GM12878 (cell line): ENCODE measurements at regions not wholly inside any gene's neighbourhood (a gene's known extent, or its start where the extent isn't known, plus 50 kb on each side); places are given as distances from the start of the nearest gene placed in this dataset.

Experiments
- ATAC-seq: fragments of 200-7000 bp; cut with Tn5 transposase; 3 replicates; pipeline ENCODE4 v1.9.1; 2020; ENCODE audit warnings: mild to moderate bottlenecking, moderate library complexity
- BruUV-seq: library from RNA; stranded (reverse); fragments of 400-500 nt; replicated peaks from 2 replicates; lab custom pipeline; 2021; lab: Mats Ljungman, UMichigan
- CTCF ChIA-PET: fragments of 300-600 bp; sonication (Branson Sonifier 250); formaldehyde crosslinking; extraction: SDS; loops from one replicate; lab custom pipeline; 2021; ENCODE audit warnings: inconsistent platforms; lab: Yijun Ruan, JAX
- POLR2A ChIA-PET: fragments of 350-600 bp; formaldehyde crosslinking; extraction: SDS; loops from one replicate; lab custom pipeline; 2021; ENCODE audit warnings: inconsistent platforms; lab: Charles Lee
- RAD21 ChIA-PET: fragments of 300-600 bp; sonication (Branson Sonifier 250); formaldehyde crosslinking; loops from one replicate; lab custom pipeline; 2023; ENCODE audit warnings: antibody characterized with exemption; ENCODE audit not compliant: unreplicated experiment; lab: Charles Lee
- SMC1A ChIA-PET: fragments of 300-600 bp; sonication (Branson Sonifier 250); formaldehyde crosslinking; loops from one replicate; lab custom pipeline; 2023; ENCODE audit not compliant: unreplicated experiment, uncharacterized antibody; lab: Charles Lee
- DNase-seq: peaks from one replicate; pipeline ENCODE4 v3.0.0-alpha.2; 2011; ENCODE audit warnings: low read depth, low spot score
- FAIRE-seq: peaks from 3 replicates; lab custom pipeline; 2011; peaks lifted over from hg19 to GRCh38; lab: Jason Lieb, UNC
- H2AFZ ChIP-seq: 2 replicates; pipeline ENCODE4 v1.6.0; 2011; ENCODE audit warnings: low read depth, low read length, control low read depth; ENCODE audit not compliant: control insufficient read depth
- H3K27ac ChIP-seq: 2 replicates; pipeline ENCODE4 v1.5.1; 2011; ENCODE audit warnings: control low read depth; ENCODE audit not compliant: control insufficient read depth, insufficient read depth
- H3K27me3 ChIP-seq, 2 experiments: replicated peaks in 1 of 2; 2 replicates each; pipeline versions ENCODE4 v1.6.0 to v1.6.1; 2011; ENCODE audit warnings: low read length in 1 of 2; ENCODE audit not compliant: control insufficient read depth in 2 of 2, insufficient read depth in 2 of 2
- H3K36me3 ChIP-seq, 2 experiments: 2 replicates each; pipeline ENCODE4 v1.5.1; 2011; ENCODE audit warnings: low read length in 1 of 2; ENCODE audit not compliant: control insufficient read depth in 2 of 2, insufficient read depth in 2 of 2
- H3K4me1 ChIP-seq: 2 replicates; pipeline ENCODE4 v1.6.1; 2011; ENCODE audit warnings: mild to moderate bottlenecking, low read length, moderate library complexity, mixed read lengths; ENCODE audit not compliant: control insufficient read depth, insufficient read depth
- H3K4me2 ChIP-seq: 2 replicates; pipeline ENCODE4 v1.6.0; 2011; ENCODE audit warnings: control low read depth; ENCODE audit not compliant: control insufficient read depth, insufficient read depth
- H3K4me3 ChIP-seq: fragments of 200-600 bp; sonication (generic); 2 replicates; pipeline ENCODE4 v1.5.1; 2016
- H3K79me2 ChIP-seq: 2 replicates; pipeline ENCODE4 v1.6.0; 2011; ENCODE audit warnings: low read length; ENCODE audit not compliant: control insufficient read depth, insufficient read depth
- H3K9ac ChIP-seq: 2 replicates; pipeline ENCODE4 v1.8.0; 2011; ENCODE audit warnings: low read length, control low read depth, mixed read lengths; ENCODE audit not compliant: control insufficient read depth, insufficient read depth
- H3K9me3 ChIP-seq: replicated peaks from 3 replicates; pipeline ENCODE4 v1.5.1; 2011; ENCODE audit warnings: mild to moderate bottlenecking, low read length; ENCODE audit not compliant: control insufficient read depth, insufficient read depth
- H4K20me1 ChIP-seq: 2 replicates; pipeline ENCODE4 v1.6.0; 2011; ENCODE audit not compliant: control insufficient read depth, insufficient read depth
- BACH1 ChIP-seq: fragments of 450-650 bp; IDR thresholded peaks from 2 replicates; pipeline ENCODE4 v1.6.1; 2017; ENCODE audit warnings: mild to moderate bottlenecking, borderline replicate concordance
- CHD1 ChIP-seq: IDR thresholded peaks from 2 replicates; pipeline ENCODE4 v1.6.1; 2012; ENCODE audit warnings: low read depth, low read length, improper control_type of control experiment
- CHD4 ChIP-seq: fragments of 200-600 bp; sonication (generic); IDR thresholded peaks from 2 replicates; pipeline ENCODE4 v1.6.1; 2016; ENCODE audit warnings: mild to moderate bottlenecking
- EP300 ChIP-seq, 2 experiments: fragments of 150-350 bp in 1 of 2; IDR thresholded peaks; 2 replicates each; pipeline ENCODE4 v1.6.1; 2011 to 2012; ENCODE audit warnings: low read depth in 2 of 2, low read length in 2 of 2, borderline replicate concordance in 1 of 2, improper control_type of control experiment in 1 of 2, inconsistent platforms in 1 of 2; ENCODE audit not compliant: control insufficient read depth in 1 of 2
- GABPA ChIP-seq: IDR thresholded peaks from 2 replicates; pipeline ENCODE4 v1.6.1; 2014; ENCODE audit warnings: antibody characterized with exemption, low read depth, mild to moderate bottlenecking, inconsistent platforms
- IRF4 ChIP-seq: IDR thresholded peaks from 2 replicates; pipeline ENCODE4 v1.6.1; 2011; ENCODE audit warnings: low read depth, low read length
- IRF5 ChIP-seq: fragments of 450-650 bp; IDR thresholded peaks from 2 replicates; pipeline ENCODE4 v1.6.1; 2017; ENCODE audit warnings: borderline replicate concordance
- KAT2A ChIP-seq: conservative IDR thresholded peaks from 2 replicates; pipeline ENCODE4 v1.6.1; 2011; ENCODE audit warnings: low read depth, low read length; ENCODE audit not compliant: control insufficient read depth
- KDM1A ChIP-seq: fragments of 200-600 bp; sonication (generic); IDR thresholded peaks from 2 replicates; pipeline ENCODE4 v1.6.1; 2016; ENCODE audit warnings: borderline replicate concordance
- MLLT1 ChIP-seq: fragments of 450-650 bp; IDR thresholded peaks from 2 replicates; pipeline ENCODE4 v1.6.1; 2016; ENCODE audit warnings: mild to moderate bottlenecking
- MTA3 ChIP-seq: IDR thresholded peaks from 2 replicates; pipeline ENCODE4 v1.6.1; 2012; ENCODE audit warnings: low read length, inconsistent platforms, borderline replicate concordance
- PAX5 ChIP-seq: IDR thresholded peaks from 2 replicates; pipeline ENCODE4 v1.6.1; 2011; ENCODE audit warnings: low read depth, low read length, borderline replicate concordance
- PML ChIP-seq: IDR thresholded peaks from 2 replicates; pipeline ENCODE4 v1.6.1; 2012; ENCODE audit warnings: low read length, inconsistent platforms
- POU2F2 ChIP-seq: IDR thresholded peaks from 3 replicates; pipeline ENCODE4 v1.6.1; 2011; ENCODE audit warnings: low read depth, mild to moderate bottlenecking, low read length, borderline replicate concordance
- RAD21 ChIP-seq: IDR thresholded peaks from 2 replicates; pipeline ENCODE4 v1.6.1; 2011; ENCODE audit warnings: mild to moderate bottlenecking, low read depth, low read length, moderate library complexity; ENCODE audit not compliant: insufficient read depth
- SIN3A ChIP-seq: IDR thresholded peaks from 2 replicates; pipeline ENCODE4 v1.6.1; 2012; ENCODE audit warnings: low read depth, low read length, improper control_type of control experiment
- SPI1 ChIP-seq: IDR thresholded peaks from 2 replicates; pipeline ENCODE4 v1.6.1; 2011; ENCODE audit warnings: low read depth, mild to moderate bottlenecking, low read length, moderate library complexity, borderline replicate concordance; ENCODE audit not compliant: insufficient read depth
- TCF3 ChIP-seq: IDR thresholded peaks from 2 replicates; pipeline ENCODE4 v1.6.1; 2012; ENCODE audit warnings: low read depth, mild to moderate bottlenecking, low read length, borderline replicate concordance; ENCODE audit not compliant: insufficient read depth
- ZBED1 ChIP-seq: IDR thresholded peaks from 2 replicates; pipeline ENCODE4 v1.6.1; 2016; ENCODE audit warnings: borderline replicate concordance
- WGBS: methylation state at CpG from one replicate; pipeline ENCODE4 v1.1.6; 2016; ENCODE audit warnings: low lambda C conversion rate; ENCODE audit not compliant: insufficient replicate concordance, insufficient coverage; ENCODE audit errors: missing lambda C conversion rate; 5-methylcytosine and 5-hydroxymethylcytosine counted together
- in situ Hi-C: fragments of 300-500 bp; cut with MboI; formaldehyde crosslinking; loops from 9 replicates; pipeline ENCODE4 v1.14.3; 2018; ENCODE audit warnings: mixed read lengths
- intact Hi-C: fragments of 100-400 bp; cut with micrococcal nuclease; formaldehyde crosslinking; loops from one replicate; pipeline ENCODE4 v1.14.2; 2022; ENCODE audit not compliant: unreplicated experiment

DNA sequence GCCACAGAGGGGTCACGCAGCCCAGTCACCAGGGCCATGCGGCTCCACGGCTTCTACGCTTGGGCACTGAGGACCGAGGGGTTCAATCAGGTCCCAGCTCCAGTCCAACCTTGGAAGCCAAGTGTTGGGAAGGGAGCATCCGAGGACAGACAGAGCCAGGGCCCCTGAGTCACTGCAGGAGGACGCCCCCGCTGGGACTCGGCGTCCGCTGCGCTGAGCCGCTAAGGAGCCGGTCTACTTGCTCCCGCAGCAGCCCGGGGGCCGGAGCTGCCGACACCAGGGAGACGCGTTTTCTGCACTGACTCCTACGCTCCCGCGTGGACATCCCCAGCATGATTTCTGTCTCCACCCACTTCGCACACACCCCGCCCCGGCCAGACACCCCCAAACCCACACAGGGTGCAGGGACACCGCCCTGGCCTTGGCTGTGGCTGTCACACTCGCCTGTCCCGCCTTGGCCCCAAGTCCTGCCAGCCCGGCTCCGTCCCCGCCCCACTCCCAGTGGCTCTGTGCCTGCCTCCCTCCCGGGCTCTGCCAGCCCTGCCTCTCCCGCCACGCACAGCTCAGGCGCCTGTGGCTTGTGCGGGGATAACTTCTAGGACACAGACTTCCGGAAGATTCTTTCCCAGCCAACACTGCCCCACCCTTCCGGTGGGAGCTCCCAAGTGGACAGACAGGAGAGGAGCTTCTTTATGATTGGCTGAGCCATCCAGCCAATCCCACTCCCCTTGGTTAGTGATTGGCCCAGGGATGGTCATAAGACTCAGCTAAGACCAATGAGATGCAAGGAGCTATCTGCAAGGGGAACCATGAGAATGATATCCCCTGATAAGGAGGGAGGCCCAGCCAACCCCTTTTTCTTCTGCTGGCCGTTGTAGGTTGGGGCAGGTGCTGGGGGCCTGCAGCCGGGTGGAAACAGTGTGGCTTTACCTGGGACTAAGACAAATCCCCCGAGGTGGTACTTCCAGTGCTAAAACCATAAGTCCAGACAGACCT lies 118.9 kb upstream of the SFSWAP start (continued):
- TF ChIP-seq MLLT1 (no peak), POU2F2 (no peak), IRF5 (no peak)
- TF ChIP-seq, all 136 proteins: peak for 0

DNA sequence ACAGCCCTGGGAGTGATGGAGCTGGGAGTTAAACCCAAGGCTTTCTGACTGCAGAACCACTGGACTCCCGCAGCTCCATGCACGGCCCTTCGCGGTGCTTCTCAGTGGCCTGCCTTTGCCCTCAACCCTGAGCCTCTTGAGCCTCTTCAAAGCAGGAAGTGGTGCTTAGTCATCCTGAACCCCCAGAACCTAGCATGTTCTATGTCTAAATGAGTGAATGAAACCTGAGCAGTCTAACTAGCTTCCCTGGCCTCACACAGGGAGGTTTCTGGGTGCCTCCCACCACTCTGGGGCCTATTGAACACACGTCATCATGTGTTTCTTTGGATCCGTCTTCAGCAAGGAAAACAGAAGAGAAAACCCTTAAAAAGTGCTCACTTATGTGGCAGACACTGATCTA lies 117.9 kb upstream of the SFSWAP start:
- peaks cover 19% of the 10 kb centered on the region for H3K4me1 ChIP-seq
- TF ChIP-seq PML (no peak), SPI1 (peak; percentile 54), CHD4 (no peak), ZBED1 (no peak), KAT2A (no peak), PAX5 (peak; percentile 66; the same call in 1 of the 2 replicates), CHD1 (no peak), MTA3 (no peak), SIN3A (no peak), GABPA (no peak), TCF3 (no peak), EP300 (IDR thresholded peaks at IDR 0.05; ENCODE audit: borderline replicate concordance in 1 of 2, control insufficient read depth in 1 of 2, low read depth in 2 of 2, low read length in 2 of 2) (no peak), RAD21 (0 out of 2 replicates have a peak, but pooled peaks have one; percentile 8), BACH1 (no peak), IRF4 (peak; percentile 70), KDM1A (no peak)

More for the DNA sequence above, 117.9 kb upstream of the SFSWAP start:
- WGBS = 3% methylated on average over 6 of the region's 6 CpGs
- FAIRE-seq (peak; percentile 97), DNase-seq (peak; percentile 59), ATAC-seq (peak; percentile 93)
- no peak overlapping the region for H3K9ac ChIP-seq
- peak overlapping the region; percentile 13; the same call in 1 of the 2 replicates for H2AFZ ChIP-seq
- intact Hi-C loops (no loop called here), in situ Hi-C loops (no loop called here)
- H3K79me2 ChIP-seq = no peaks in the 10 kb centered on the region
- peak overlapping the region; percentile 59 for H3K27ac ChIP-seq
- ChIA-PET CTCF (no interaction called here), POLR2A (no interaction called here), RAD21 (no interaction called here), SMC1A (interaction anchor here (0.6 to 0.9 kb wide), 2 partner anchors 14 to 486 kb away, joined by 3 read pairs; no protein-coding TSS in a partner anchor)
- no peaks in the 10 kb centered on the region; a peak in 1 of 4 replicates for H3K27me3 ChIP-seq
- peak overlapping the region; percentile 46 for H3K4me2 ChIP-seq
- H3K36me3 ChIP-seq = no peaks in the 10 kb centered on the region
- no peaks in the 10 kb centered on the region; the same call in 2 of the 3 replicates for H3K9me3 ChIP-seq
- H4K20me1 ChIP-seq = no peaks in the 10 kb centered on the region
- H3K4me3 ChIP-seq = no peak overlapping the region
- no TSS peak for BruUV-seq
